Activated CD8-positive, alpha-beta T cell treated with anti-CD3 and anti-CD28 coated beads for 36 hours (primary cell): ENCODE measurements at regions not wholly inside any gene's neighbourhood (a gene's known extent, or its start where the extent isn't known, plus 50 kb on each side); places are given as distances from the start of the nearest gene placed in this dataset.
A peak's percentile ranks its signal among the peaks of the same experiment; 100 is the strongest.
"Not testable (repeated sequence)": the region's sequence is repeated elsewhere in the genome, so short reads cannot be mapped to it uniquely, and the experiment has no call there.

Source experiments
- ATAC-seq: fragments of 200-7000 bp; cut with Tn5 transposase; one replicate; pipeline ENCODE4 v1.10.0; 2021; ENCODE audit warnings: mild to moderate bottlenecking, moderate library complexity
- CTCF ChIA-PET: fragments of 350-600 bp; sonication (Branson Sonifier 250); formaldehyde crosslinking; loops from one replicate; lab custom pipeline; 2021; ENCODE audit warnings: antibody characterized with exemption; lab: Charles Lee
- POLR2A ChIA-PET: fragments of 350-600 bp; sonication (Branson Sonifier 250); formaldehyde crosslinking; loops from one replicate; lab custom pipeline; 2021; ENCODE audit warnings: antibody characterized with exemption; lab: Charles Lee
- DNase-seq: peaks from one replicate; pipeline ENCODE4 v3.0.0-alpha.2; 2020
- H3K27ac Mint-ChIP-seq: one replicate; pipeline ENCODE4 v1.8.0; 2021; ENCODE audit warnings: mild to moderate bottlenecking, mixed read lengths
- H3K27me3 Mint-ChIP-seq: one replicate; pipeline ENCODE4 v1.8.0; 2021; ENCODE audit warnings: mixed read lengths
- H3K36me3 Mint-ChIP-seq: one replicate; pipeline ENCODE4 v1.8.0; 2021; ENCODE audit warnings: low read depth, mixed read lengths
- H3K4me1 Mint-ChIP-seq: one replicate; pipeline ENCODE4 v1.8.0; 2021; ENCODE audit warnings: low read depth, mixed read lengths
- H3K4me3 Mint-ChIP-seq: one replicate; pipeline ENCODE4 v1.8.0; 2021; ENCODE audit warnings: mild to moderate bottlenecking, moderate library complexity, mixed read lengths
- H3K9me3 Mint-ChIP-seq: one replicate; pipeline ENCODE4 v1.8.0; 2021; ENCODE audit warnings: mixed read lengths
- intact Hi-C: fragments of 100-400 bp; cut with micrococcal nuclease; formaldehyde crosslinking; loops from one replicate; pipeline ENCODE4 v1.10.0; 2022
- TF ChIP-seq, protein P1 (sequence below): fragments of 200-600 bp; IDR thresholded peaks from one replicate; pipeline ENCODE4 v1.8.0; 2022; ENCODE audit warnings: antibody characterized with exemption, mild to moderate bottlenecking

DNA sequence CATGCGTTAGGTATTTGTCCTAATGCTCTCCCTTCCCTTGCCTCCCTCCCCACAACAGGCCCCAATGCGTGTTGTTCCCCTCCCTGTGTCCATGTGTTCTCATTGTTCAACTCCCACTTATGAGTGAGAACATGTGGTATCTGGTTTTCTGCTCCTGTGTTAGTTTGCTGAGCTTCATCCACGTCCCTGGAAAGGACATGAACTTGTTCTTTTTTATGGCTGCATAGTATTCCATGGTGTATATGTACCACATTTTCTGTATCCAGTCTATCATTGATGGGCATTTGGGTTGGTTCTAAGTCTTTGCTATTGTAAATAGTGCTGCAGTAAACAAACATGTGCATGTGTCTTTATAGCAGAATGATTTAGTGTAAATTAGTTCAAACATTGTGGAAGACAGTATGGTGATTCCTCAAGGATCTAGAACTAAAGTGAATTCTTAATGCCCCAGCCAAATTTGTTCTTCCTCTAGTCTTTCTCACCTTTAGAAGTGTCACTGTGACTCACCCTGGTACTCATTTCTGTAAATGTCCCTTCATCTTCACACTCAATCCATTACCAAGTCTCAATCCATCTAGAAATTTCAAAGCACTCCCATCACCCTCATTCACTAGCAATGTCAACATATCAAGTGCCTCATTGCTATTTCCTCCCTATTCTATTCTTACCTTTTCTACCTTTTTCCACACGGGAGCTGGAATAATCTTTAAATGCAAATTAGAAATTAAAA lies 123.9 kb downstream of the MREG start:
- H3K27ac Mint-ChIP-seq, POLR2A ChIA-PET, H3K4me1 Mint-ChIP-seq, intact Hi-C loops, H3K27me3 Mint-ChIP-seq, CTCF ChIA-PET, H3K9me3 Mint-ChIP-seq, DNase-seq, H3K36me3 Mint-ChIP-seq, H3K4me3 Mint-ChIP-seq: not testable (repeated sequence)
- peak; percentile 42 for ATAC-seq

DNA sequence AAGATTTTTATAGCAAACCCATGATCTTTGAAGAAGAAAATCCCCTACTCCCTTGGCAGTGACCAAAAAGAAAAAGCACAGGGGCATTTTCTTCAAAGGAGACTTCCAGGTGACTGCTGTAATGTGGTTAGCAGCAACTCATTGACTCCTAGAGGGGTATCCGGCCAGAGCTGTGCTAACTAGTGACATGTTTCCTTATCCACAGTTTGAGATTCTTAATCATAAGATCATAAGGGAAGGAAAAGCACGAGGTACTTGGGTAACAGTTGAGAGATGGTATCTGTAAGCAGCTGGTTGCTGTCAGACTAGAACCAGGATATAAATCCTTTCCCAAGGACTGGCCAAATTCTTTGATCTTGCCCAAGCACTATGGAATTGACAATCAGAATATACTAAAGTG lies 124.7 kb downstream of the MREG start:
- Mint-ChIP-seq H3K36me3 (no peaks in the 10 kb centered on the region), H3K27me3 (peaks cover 5% of the 10 kb centered on the region), H3K4me3 (no peak overlapping the region), H3K27ac (no peak overlapping the region), H3K4me1 (no peaks in the 10 kb centered on the region), H3K9me3 (no peaks in the 10 kb centered on the region)
- DNase-seq (no peak), ATAC-seq (no peak)
- intact Hi-C loops: no loop called here
- TF ChIP-seq, protein P1, sequence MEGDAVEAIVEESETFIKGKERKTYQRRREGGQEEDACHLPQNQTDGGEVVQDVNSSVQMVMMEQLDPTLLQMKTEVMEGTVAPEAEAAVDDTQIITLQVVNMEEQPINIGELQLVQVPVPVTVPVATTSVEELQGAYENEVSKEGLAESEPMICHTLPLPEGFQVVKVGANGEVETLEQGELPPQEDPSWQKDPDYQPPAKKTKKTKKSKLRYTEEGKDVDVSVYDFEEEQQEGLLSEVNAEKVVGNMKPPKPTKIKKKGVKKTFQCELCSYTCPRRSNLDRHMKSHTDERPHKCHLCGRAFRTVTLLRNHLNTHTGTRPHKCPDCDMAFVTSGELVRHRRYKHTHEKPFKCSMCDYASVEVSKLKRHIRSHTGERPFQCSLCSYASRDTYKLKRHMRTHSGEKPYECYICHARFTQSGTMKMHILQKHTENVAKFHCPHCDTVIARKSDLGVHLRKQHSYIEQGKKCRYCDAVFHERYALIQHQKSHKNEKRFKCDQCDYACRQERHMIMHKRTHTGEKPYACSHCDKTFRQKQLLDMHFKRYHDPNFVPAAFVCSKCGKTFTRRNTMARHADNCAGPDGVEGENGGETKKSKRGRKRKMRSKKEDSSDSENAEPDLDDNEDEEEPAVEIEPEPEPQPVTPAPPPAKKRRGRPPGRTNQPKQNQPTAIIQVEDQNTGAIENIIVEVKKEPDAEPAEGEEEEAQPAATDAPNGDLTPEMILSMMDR: no peak
- CTCF ChIA-PET: no interaction called here
- POLR2A ChIA-PET: no interaction called here

DNA sequence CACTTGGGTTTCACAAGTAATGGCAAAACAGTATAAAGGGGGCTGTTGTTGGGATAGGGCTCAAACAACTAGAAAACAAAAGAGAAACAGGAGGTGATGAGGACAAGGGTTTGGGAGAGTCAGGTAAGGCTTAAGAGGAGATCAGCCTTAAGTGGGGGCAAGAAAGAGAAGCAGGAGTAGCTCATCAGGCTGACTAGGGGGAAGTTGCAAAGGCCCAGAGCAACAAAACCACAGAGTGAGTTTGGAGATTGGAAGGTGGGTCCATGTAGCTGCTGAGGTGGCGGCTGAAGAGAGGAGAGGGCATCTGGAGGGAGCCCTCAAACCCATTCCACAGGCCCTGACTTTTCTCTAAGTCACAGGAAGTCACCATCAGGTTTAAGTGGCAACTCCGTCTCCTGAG lies 126.0 kb downstream of the MREG start:
- H3K4me3 Mint-ChIP-seq: no peak overlapping the region
- ChIA-PET CTCF (no interaction called here), POLR2A (no interaction called here)
- intact Hi-C loops: no loop called here
- H3K4me1 Mint-ChIP-seq: no peaks in the 10 kb centered on the region
- no peaks in the 10 kb centered on the region for H3K9me3 Mint-ChIP-seq
- no peak for ATAC-seq
- H3K27ac Mint-ChIP-seq: no peak overlapping the region
- no peak for DNase-seq
- H3K27me3 Mint-ChIP-seq: peaks cover 5% of the 10 kb centered on the region
- TF ChIP-seq, protein P1: no peak
- no peaks in the 10 kb centered on the region for H3K36me3 Mint-ChIP-seq

DNA sequence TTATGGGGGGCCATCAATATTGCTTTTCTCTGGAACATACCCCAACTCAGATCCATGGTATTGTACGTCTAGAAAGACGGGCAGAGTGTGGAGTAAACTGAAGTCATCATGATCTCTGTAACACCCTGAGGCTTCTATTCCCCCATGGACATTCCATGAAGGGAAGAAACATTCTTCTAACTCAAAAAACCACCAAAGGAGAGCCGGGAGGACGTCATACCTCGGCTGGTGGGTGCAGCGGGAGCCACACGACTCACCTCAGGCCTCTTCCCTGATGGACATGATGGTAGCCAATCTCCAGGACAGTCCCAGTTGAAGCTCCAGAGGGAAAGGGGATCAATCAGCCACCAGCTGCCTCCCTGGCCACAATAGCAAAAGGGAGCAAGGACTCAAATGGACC lies 127.3 kb downstream of the MREG start:
- no peaks in the 10 kb centered on the region for H3K36me3 Mint-ChIP-seq
- ATAC-seq: no peak

DNA sequence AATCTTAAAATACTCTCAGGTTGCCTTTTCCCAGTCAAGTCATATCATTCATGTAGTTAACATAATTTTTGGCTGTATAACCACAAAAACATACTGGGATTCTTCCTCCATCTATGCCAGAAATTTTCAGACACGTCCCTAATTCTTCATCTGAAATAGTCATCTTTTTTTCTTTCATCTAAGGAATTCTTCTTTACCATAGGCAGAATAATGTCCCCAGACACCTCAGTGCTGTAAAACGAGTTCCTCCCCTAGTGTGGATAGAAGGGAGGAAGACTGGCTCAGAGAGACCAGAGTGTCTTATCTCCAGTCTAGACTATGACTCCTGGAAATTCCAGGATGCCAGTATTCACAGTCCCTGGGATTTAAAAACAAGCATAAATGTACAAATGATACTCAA lies 127.8 kb downstream of the MREG start:
- no peak for ATAC-seq
- intact Hi-C loops: no loop called here

More for the DNA sequence above, 127.3 kb downstream of the MREG start:
- Mint-ChIP-seq H3K27ac (no peak overlapping the region), H3K4me1 (no peaks in the 10 kb centered on the region), H3K4me3 (no peak overlapping the region), H3K9me3 (no peaks in the 10 kb centered on the region), H3K27me3 (peaks cover 5% of the 10 kb centered on the region)
- DNase-seq: no peak
- CTCF ChIA-PET: no interaction called here
- POLR2A ChIA-PET: no interaction called here
- intact Hi-C loops: no loop called here
- TF ChIP-seq, protein P1: no peak

More for the DNA sequence above, 127.8 kb downstream of the MREG start:
- TF ChIP-seq, protein P1: no peak
- H3K9me3 Mint-ChIP-seq: no peaks in the 10 kb centered on the region
- no peak for DNase-seq
- no peaks in the 10 kb centered on the region for H3K4me1 Mint-ChIP-seq
- H3K4me3 Mint-ChIP-seq: no peak overlapping the region
- peaks cover 5% of the 10 kb centered on the region for H3K27me3 Mint-ChIP-seq
- CTCF ChIA-PET: no interaction called here
- H3K36me3 Mint-ChIP-seq: no peaks in the 10 kb centered on the region
- POLR2A ChIA-PET: no interaction called here
- H3K27ac Mint-ChIP-seq: no peak overlapping the region
